ENCODE measurements at regions not wholly inside any gene's neighbourhood (a gene's known extent, or its start where the extent isn't known, plus 50 kb on each side); places are given as distances from the start of the nearest gene placed in this dataset.

DNA sequence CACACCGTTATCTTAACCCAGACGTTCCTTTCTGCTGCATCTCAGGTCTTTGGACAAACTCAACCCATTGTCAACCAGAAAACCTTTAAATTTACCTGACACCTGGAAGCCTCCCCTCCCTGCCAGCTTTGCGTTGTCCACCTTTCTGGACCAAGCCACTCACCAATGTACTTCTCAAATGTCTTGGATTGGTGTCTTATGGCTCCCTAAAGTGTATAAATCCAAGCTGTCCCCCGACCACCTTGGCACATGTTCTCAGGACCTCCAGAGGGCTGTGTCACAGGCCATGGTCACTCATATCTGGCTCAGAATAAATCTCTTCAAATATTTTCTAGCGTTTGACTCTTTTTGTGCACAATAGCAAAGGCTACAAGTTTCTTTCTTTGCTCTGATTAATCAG is 250.0 kb downstream of the DLL1 start:
- WGBS (ENCODE audit: low lambda C conversion rate) = 22% methylated on average over 5 of the region's 5 CpGs
- no peaks in the 10 kb centered on the region for H3F3A ChIP-seq (replicated peaks; ENCODE audit: insufficient read depth)
- CTCF ChIA-PET = interaction anchor here (1.2 kb wide), 1 partner anchor 11 kb away, joined by 3 read pairs; no protein-coding TSS in a partner anchor
- no peaks in the 10 kb centered on the region for H3K9me2 ChIP-seq
- no peaks in the 10 kb centered on the region for H4K20me1 ChIP-seq (ENCODE audit: insufficient read depth)
- H3K4me2 ChIP-seq = no peak overlapping the region
- no peak overlapping the region for H3K4me3 ChIP-seq (ENCODE audit: low read depth in 2 of 2, low read length in 1 of 2)
- no peak for DNase-seq
- H3K27me3 ChIP-seq (ENCODE audit: insufficient read depth) = no peaks in the 10 kb centered on the region
- no peaks in the 10 kb centered on the region for H3K36me3 ChIP-seq (replicated peaks in 1 of 2; ENCODE audit: control insufficient read depth in 1 of 2, insufficient read depth in 2 of 2, low read length in 1 of 2)
- H3K79me2 ChIP-seq (ENCODE audit: insufficient read depth) = no peaks in the 10 kb centered on the region
- H3K9me3 ChIP-seq = no peaks in the 10 kb centered on the region
- TF ChIP-seq, protein P1, sequence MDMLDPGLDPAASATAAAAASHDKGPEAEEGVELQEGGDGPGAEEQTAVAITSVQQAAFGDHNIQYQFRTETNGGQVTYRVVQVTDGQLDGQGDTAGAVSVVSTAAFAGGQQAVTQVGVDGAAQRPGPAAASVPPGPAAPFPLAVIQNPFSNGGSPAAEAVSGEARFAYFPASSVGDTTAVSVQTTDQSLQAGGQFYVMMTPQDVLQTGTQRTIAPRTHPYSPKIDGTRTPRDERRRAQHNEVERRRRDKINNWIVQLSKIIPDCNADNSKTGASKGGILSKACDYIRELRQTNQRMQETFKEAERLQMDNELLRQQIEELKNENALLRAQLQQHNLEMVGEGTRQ (IDR thresholded peaks at IDR 0.05; ENCODE audit: borderline replicate concordance, low read depth, low read length) = no peak
- TF ChIP-seq, protein P2, sequence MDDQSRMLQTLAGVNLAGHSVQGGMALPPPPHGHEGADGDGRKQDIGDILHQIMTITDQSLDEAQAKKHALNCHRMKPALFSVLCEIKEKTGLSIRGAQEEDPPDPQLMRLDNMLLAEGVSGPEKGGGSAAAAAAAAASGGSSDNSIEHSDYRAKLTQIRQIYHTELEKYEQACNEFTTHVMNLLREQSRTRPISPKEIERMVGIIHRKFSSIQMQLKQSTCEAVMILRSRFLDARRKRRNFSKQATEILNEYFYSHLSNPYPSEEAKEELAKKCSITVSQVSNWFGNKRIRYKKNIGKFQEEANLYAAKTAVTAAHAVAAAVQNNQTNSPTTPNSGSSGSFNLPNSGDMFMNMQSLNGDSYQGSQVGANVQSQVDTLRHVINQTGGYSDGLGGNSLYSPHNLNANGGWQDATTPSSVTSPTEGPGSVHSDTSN (IDR thresholded peaks at IDR 0.05) = no peak
- TF ChIP-seq MEF2A (IDR thresholded peaks at IDR 0.05; ENCODE audit: borderline replicate concordance, low read depth) = no peak
- TF ChIP-seq FOXM1 (IDR thresholded peaks at IDR 0.05; ENCODE audit: low read depth) = no peak
- TF ChIP-seq GABPA (IDR thresholded peaks at IDR 0.05; ENCODE audit: low read depth) = no peak
- TF ChIP-seq EZH2phosphoT487 (IDR thresholded peaks at IDR 0.05; ENCODE audit: borderline replicate concordance, low read depth) = no peak
- H3K4me1 ChIP-seq (ENCODE audit: control insufficient read depth in 1 of 2, insufficient read depth in 2 of 2, low read depth in 1 of 2, low read length in 1 of 2) = peaks cover 0 to 11% of the 10 kb centered on the region in 2 experiments; a peak in 1 of 4 replicates
- no peak overlapping the region for H2AFZ ChIP-seq (ENCODE audit: low read depth)
- no peak overlapping the region for H3K27ac ChIP-seq (ENCODE audit: low read depth in 2 of 2, low read length in 1 of 2)
- H3K9ac ChIP-seq = no peak overlapping the region
- POLR2A ChIA-PET = no interaction called here

DNA sequence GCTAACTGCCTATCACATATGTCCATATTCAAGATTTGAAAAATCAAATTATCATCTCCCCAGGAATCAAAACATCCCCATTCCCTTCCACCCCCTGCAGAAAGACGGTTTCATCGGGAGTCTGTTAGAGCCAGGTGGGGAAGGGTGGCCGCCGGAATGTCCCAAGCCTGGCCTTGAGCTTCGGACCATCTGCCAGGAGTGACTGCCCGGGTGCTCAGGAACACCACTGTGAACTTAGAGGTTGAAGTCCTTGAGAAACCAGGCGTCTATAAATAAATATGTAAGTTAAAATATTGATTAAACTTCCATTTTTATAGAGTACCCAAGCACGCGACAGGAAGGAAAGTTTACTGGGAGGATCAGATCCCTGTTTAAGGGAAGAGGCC is 250.8 kb downstream of the DLL1 start:
- ChIA-PET CTCF (interaction anchor here (1.2 kb wide), 1 partner anchor 12 kb away, joined by 3 read pairs; no protein-coding TSS in a partner anchor), POLR2A (no interaction called here)
- 46% methylated on average over 9 of the region's 9 CpGs for WGBS (ENCODE audit: low lambda C conversion rate)

More for the DNA sequence above, 250.8 kb downstream of the DLL1 start:
- TF ChIP-seq, protein P1 (IDR thresholded peaks at IDR 0.05; ENCODE audit: borderline replicate concordance, low read depth, low read length) = no peak
- TF ChIP-seq TAF1 (IDR thresholded peaks at IDR 0.05; ENCODE audit: borderline replicate concordance, low read depth, low read length) (no peak), SMC3 (IDR thresholded peaks at IDR 0.05; ENCODE audit: low read depth, low read length) (no peak), MEF2A (IDR thresholded peaks at IDR 0.05; ENCODE audit: borderline replicate concordance, low read depth) (no peak)
- no peak overlapping the region for H3K4me2 ChIP-seq
- no peak for DNase-seq
- H3K4me1 ChIP-seq (ENCODE audit: control insufficient read depth in 1 of 2, insufficient read depth in 2 of 2, low read depth in 1 of 2, low read length in 1 of 2) = peaks cover 0 to 11% of the 10 kb centered on the region in 2 experiments; a peak in 1 of 4 replicates
- H3K9ac ChIP-seq = no peak overlapping the region
- H3K4me3 ChIP-seq (ENCODE audit: low read depth in 2 of 2, low read length in 1 of 2) = no peak overlapping the region
- no peaks in the 10 kb centered on the region for H3K9me3 ChIP-seq
- no peak overlapping the region for H2AFZ ChIP-seq (ENCODE audit: low read depth)
- H3K27ac ChIP-seq (ENCODE audit: low read depth in 2 of 2, low read length in 1 of 2) = no peak overlapping the region
- H3F3A ChIP-seq (replicated peaks; ENCODE audit: insufficient read depth) = no peaks in the 10 kb centered on the region
- no peaks in the 10 kb centered on the region for H3K27me3 ChIP-seq (ENCODE audit: insufficient read depth)
- no peaks in the 10 kb centered on the region for H3K79me2 ChIP-seq (ENCODE audit: insufficient read depth)
- H3K9me2 ChIP-seq = no peaks in the 10 kb centered on the region
- no peaks in the 10 kb centered on the region for H4K20me1 ChIP-seq (ENCODE audit: insufficient read depth)
- H3K36me3 ChIP-seq (replicated peaks in 1 of 2; ENCODE audit: control insufficient read depth in 1 of 2, insufficient read depth in 2 of 2, low read length in 1 of 2) = no peaks in the 10 kb centered on the region

Data from SK-N-SH (cell line).